Occipital lobe (tissue), 1 donor: ENCODE measurements at regions not wholly inside any gene's neighbourhood (a gene's known extent, or its start where the extent isn't known, plus 50 kb on each side); places are given as distances from the start of the nearest gene placed in this dataset.

Source experiments
- DNase-seq: peaks from one replicate; lab custom pipeline; 2025; lab: John Stamatoyannopoulos, UW

DNA sequence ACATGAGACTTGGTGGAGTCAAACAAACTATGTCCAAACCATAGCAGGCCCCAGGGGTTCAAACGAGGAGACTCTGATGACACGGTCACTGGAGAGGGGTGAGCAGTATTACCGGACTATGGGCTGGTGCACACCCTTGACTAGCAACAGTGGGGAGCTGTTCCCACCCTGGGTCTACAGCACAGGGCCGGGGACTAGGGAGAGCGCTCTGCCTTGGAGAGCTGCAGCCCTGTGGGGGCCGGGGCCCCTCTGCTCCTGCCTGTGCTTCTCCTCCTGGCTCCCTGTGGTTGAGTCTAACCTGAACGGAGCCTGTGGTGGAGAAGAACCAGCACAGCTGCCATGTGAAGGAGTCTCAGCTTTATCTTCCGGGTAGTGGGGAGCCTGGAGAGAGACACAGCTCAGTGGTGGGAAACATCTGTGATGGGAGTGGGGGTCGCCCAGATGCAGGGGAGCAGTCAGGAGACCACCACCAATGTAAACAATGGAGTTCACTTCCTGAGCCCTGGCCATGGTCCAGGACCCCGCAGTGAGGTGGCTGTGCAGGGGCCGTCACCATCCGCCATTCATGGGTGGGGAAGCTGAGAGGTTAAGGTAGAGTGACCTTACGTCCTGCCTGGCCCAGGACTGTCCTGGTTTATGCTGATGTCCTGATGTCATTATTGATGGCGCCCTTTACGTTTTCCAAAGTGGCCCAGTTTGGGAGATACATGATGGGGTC lies 195.7 kb upstream of the TWIST2 start:
- no peak for DNase-seq

DNA sequence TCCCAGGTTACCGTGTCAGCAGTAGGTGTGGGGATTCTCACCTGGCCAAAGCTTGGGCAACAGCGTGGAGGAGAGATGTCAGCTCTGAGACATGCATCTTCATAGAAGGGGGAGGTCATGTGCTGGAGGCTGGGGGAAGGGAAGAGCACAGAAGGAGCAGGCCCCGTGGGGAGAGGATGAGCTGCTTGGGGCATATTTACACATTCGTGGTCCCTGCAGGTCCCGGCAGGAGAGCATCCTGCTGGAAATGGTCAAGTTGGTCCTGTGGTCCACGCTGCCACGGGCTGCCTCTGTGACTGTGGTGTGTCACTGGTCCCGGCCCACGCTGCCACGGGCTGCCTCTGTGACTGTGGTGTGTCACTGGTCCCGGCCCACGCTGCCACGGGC lies 195.1 kb upstream of the TWIST2 start:
- DNase-seq: no peak

DNA sequence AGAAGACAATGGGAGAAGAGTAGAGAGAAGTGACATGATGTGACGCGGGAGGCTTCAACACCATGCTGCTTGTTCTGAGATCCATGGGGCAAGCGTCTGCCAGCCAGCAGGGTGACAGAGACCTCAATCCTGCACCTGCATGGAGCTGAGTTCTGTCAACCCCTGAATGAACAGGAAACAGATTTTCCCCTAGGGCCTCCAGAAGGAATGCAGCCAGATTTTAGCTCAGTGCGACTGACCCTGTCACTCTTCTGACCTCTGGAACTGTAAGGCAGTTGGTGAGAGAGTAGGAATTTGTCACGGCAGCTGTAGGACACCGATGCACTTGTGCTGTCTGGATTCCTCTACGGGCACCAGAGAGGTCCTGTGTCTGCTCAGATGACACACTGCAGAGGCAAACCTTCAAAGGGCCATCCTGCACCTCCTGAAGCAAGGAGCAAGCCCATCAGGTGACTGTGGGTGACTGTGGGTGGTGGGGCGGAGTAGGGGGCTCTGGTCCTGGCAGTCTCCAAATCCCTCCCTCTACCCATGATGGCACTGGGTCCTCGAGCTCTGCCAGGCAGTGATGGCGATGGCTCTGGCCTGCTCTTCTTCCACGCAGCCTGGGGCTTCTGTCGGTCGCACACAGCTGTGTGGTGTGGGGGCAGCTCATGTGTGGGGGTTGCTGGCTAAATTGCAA lies 194.3 kb upstream of the TWIST2 start:
- DNase-seq: no peak

DNA sequence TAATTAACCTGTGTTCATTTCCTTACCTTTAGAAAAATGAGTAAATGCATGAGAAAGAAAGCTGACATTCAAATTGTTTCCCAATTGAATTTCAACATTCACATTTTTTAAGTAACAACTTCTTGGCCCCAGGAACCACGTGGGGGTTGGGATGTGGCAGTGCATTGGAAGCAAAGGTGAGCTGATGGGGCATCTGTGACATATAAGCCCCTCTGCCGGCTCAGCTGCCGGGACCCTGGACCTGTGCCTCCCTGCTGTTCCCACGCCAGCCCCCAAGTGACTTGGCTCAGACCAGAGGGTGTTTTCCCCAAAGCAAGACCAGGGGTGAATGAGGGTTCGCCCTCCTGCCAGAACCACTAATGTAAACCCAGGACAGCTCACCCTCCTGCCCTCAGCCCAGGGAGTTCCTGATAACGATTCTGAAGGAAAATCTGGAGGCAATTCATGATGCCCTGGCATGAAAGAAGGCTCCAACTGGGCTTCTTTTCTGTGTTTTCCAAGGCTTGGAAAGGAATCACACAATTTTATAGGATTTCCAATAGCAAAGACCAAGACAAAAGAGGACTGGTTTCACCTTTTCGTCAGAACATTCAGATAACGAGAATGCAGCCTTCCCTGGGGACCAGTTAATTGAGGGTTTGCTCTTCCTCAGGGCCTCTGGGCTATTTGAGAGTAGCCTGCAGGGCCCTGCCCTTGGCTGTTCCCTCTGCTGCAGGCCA lies 193.2 kb upstream of the TWIST2 start:
- DNase-seq: no peak

DNA sequence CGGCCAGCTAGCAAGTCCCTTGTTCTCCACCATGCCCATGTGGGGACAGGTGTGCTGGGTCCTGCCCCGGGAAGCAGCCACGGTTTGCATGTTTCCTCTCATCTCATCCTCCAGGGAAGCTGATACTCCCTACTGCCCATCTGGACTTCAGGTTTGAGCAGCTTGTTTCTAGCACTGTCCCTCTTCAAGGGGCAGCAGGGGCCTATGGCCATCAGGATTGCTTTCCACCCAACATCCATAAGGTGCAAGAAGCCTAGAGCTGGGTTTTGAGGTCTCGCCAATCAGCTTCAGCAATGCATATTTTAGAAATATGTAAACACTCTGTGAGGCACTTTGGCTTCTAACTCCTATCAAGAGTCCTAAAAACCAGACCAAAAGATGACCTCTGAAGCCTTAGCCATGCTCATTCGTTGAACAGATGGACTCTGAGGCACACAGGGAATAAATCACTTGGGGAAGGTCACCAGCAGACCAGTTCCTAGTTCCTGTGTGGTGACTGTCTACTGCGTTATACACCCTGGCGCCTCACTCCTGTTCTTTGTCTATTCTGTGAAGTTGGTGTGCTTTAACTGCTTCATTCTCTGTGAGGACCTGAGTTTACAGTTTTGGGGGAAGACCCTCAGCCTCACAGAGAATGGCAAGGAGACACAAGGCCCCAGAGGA lies 192.6 kb upstream of the TWIST2 start:
- DNase-seq: no peak

DNA sequence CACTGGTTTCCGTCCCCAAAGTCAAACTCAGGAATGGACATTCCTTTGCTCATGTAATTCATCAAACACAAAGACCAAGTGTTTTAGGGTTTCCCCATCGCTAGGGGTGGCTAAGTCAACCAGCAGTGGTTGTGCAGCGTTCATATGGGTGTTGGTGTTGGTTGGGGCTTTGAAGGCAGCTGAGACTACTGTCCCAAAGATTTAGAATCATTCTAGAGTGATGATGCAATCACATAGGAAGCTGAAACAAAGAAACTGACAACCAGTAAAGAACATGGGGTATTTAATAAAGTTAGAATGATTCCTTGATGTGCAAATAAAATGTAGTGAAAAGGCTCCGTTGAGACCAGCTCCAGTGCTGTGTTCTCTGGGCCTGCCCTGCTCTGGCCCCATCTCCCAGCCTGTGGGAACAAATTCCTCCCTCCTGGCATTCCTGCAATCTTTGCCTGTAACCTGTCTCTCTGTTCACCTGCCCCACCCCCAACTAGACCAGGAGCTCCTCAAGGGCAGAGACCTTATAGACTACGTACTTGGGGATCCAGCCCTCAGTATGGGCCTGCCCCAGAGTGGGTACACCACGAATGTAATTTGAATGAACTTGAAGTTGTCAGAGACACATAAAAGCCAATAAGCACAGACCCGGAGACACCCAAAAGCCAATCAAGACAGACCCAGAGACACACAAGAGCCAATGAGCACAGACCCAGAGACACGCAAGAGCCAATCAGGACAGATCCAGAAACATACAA lies 191.7 kb upstream of the TWIST2 start:
- no peak for DNase-seq

DNA sequence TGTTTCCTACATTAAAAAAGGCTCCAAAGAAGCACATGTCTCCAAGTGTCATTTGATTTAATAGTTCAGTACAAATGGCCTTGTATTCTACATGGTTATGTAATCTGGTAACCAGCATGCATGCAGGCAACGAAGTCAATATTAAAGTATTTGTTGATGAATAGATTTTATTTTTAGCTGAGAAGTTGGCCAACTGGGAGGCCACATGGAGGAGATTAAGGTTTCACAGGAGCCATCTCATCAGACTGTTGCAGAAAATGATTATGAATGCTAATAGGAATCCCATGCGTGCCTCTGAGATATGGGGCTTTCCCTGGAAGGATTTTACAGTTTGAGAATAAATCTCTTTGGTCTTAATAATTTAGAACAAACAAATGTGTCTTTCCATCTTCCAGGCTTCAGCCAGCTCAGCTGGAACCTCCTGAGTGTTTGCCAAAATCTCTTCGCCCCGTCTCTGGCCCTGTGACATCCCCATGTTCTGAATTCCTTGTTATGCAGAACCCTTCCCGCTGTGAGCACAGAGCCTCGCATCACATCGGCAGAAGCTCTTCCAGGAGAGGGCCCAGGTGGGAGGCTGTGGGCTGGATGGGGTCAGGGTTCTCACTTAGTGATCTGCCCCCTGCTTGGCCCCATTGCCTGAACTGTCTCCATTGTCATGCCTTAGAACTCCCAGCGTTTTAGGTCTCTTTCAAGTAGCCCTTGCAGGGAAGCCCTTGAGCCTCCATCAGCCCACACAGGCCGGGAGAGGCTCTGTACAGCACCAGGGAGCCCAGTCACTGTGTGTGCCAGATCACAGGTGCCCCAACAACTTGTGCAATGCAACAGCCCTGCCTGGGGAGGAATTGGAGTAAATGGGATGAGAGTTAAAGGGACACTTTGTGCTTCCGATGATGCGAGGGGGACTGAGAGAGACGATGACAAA lies 190.5 kb upstream of the TWIST2 start:
- DNase-seq: no peak

DNA sequence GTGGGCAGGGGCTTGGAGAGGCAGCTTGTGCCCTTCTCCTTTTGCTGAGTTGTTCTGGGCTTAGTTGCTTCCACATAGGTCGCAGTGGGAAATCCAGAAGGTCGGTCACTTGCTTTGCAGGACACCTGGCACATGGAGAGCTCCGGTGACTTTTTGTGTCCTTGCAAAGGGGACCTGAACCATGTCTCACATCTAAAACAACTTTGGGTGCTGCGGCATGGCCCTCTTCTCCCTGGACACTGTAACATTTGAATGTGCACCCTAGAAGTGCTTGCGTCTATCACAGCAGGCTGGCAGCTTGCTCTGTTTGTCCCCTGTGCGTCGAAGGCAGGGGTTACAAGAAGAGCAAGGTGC lies 189.9 kb upstream of the TWIST2 start:
- DNase-seq: no peak

DNA sequence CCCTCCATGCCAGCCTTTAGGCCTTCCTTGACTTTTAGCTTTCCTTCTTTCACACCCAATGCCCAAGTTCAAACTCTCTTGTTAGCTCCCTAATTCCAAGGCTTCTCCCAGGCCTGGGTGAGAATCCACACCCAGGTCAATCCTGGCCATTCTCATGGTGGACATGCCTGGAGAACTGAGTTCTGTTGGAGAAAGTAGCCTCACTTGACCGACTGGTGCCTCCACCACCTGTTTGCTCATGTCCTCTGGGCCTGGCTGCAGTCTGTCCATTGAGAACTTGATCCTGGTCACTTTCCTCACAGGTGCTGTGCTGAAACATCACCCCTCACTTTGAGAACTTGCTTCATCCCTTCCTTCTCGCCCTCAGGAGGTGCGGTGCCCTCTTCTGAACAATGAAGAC lies 189.1 kb upstream of the TWIST2 start:
- no peak for DNase-seq

DNA sequence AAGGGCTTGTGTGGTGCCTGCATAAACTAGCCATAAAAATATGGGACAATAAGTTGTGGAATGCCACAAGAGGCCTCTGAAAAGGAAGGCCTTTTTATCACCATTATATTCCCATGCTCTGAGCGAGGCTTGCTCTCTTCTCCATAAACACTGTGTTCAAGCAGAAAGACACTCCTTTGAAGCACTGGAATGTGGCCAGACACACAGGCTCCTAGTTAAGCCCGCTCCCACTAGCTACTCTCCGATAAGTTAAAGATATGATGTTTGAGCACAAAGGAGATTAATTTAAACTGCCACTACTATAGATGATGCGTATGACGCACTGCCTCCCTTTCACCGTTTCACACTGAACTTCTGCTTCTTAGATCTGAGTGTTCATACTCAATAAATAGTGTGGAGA lies 188.7 kb upstream of the TWIST2 start:
- no peak for DNase-seq

DNA sequence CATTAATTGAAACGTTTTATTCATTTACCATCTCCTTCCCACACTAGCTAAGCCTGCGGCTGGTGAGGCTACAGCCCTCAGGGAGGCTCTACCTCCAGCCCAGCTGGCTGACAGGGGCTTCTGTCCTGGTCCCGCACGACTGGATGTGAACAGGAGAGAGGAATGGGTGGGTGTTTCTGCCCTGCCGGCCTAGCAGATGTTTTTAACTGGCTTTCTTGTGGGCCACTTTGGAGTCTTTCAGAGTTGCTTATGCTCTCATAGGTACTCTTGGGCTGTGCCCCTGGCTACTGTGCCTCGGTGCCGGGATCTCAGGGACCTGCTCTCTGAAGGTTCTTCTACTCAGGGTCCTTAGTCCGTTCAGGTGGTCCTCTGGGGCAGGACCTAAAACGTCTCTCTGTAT lies 184.3 kb upstream of the TWIST2 start:
- no peak for DNase-seq

DNA sequence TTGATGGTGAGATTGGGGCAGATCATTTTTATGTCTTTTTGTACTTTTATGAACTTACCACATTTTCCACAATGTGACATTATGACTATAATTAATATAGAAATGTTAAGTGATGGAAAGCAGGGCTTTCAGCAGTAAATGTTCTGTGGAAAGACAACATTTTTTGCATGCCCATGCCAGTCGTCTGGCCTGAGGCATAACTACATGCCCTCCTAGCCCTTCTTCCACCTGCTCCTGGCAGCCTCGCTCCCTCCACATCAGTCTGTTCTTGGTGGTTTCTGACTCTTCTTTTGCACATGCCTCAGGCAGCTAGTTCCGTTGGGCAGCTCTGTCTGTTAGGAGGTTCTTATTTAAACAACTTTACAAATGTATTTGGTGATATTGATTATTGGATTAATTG lies 182.0 kb upstream of the TWIST2 start:
- DNase-seq: no peak

DNA sequence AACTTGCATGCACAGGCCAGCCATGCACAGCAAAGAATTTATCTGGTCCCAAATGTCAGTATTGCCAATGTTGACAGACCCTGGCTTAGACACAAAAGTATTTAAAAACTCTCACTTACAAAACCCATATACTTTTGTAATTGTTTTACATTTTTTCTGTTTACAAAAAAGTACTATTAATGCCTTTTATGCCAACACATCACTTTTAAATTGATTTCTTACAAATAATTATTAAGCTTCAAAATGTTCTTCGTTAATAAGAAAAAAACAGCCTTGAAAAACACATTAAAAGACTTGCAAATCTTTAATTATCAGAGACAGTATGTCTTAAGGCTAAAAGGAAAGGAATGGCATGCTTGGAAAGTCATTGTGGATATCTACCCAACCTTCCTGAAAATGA lies 181.3 kb upstream of the TWIST2 start:
- no peak for DNase-seq

DNA sequence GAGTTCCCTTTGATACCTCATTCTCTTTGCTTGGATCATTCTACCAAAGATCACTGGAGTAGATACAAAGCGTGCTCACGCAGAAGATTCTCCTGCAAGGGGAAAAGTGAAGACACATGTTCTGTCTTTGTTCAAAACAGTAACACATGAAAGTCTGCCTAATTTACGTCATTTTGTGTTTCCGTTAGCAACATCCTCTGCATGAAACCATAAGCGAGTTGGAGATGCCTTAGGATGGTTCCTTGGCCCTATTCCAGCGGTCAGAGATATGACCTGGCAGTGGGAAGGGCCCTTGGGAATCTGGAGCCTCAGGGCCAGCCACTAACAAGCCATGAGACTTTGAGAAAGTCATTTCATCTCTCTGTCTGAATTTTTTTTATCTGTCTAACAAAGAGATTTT lies 180.9 kb upstream of the TWIST2 start:
- DNase-seq: no peak

DNA sequence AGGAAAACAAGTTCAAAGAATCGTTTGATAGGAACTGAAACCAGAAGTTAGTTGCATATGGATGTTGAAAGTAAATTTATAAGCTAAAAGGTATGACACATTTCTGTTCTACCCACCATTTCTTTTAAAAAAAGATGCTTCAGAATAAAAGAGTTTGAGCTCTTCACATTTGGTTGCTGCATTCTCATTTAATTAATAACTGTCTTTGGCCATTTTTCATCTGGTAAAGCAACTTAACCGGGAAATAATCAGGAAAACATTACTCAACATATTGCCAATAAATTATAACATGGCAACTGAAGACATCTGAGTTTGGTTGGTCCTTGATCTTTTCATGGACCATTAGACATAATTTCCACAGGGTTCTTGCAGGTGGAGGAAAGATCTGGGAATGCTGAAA lies 180.2 kb upstream of the TWIST2 start:
- no peak for DNase-seq

DNA sequence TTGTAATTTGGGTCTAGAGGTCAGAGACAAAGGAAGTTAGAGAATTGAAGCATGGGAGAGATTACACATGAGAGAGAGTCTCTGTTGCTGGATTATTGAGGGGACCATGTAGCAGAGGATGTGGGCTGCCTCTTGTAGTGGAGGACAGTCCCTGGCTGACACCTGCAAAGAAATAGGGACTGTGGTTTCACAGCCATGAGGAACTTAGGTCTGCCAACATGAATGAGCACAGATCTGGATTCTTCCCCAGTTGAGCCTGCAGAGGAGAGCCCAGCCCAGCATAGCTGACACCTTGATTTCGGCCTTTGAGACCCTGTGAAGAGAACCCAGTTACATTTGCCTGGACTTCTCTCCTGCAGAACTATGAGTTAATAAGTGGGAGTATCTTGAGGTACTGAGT lies 179.5 kb upstream of the TWIST2 start:
- no peak for DNase-seq

DNA sequence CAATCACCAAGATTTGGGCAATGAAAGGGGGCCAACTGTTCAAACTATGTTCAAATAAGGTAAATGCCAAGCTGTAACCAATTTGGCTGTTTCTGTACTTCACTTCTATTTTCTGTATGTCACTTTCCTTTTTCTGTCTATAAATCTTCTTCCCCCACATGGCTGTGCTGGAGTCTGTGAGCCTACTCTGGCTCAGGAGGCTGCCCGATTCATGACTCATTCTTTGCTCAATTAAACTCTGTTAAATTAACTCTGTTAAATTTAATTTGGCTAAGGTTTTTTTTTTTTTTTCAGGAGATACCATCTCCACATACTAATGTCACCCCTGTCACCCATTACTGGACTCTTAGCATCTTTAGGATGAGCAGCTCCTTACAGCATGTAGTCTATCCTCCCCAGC lies 178.8 kb upstream of the TWIST2 start:
- DNase-seq: no peak

DNA sequence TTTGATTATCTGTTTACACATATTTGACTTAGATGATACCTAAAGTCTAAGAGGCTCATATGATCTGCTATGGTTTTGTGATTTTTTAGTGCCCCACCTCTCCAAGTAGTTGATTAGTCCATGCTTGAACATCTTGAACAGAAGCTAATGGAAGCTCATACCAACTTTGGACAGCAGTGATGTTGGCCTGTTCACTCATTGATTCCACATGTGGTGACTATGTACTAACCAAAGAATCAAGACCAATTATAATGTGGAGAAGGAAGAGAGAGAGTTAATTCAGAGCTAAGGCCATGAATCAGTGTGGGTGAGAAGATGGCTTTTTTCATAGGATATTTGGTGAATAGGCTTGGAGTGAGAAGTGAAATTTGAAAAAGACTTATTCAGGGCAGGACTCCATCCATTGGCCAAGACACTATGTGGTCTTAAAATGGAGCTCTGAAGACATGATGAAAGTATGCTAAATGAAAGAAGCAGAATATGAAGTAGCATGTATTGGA lies 178.3 kb upstream of the TWIST2 start:
- no peak for DNase-seq

DNA sequence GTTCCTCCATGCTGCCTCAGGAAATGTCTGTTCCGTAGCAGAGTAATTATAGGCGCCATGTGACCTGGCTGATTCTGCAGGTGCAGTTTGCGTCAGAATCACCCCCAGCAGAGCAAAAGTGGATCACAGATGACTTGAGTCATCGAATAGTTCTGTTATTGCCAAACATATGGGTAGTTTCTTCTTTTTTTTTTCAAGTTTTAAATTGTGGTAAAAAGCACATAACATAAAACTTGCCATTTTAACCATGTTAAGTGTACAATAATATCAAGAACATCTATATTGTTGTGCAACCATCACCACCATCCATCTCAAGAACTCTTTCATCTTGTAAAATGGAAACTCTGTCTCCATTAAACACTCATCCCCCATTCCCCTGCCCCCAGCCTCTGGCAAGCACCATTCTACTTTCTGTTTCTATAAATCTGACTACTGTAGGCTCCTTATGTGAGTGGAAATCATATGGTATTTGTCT lies 177.7 kb upstream of the TWIST2 start:
- no peak for DNase-seq

DNA sequence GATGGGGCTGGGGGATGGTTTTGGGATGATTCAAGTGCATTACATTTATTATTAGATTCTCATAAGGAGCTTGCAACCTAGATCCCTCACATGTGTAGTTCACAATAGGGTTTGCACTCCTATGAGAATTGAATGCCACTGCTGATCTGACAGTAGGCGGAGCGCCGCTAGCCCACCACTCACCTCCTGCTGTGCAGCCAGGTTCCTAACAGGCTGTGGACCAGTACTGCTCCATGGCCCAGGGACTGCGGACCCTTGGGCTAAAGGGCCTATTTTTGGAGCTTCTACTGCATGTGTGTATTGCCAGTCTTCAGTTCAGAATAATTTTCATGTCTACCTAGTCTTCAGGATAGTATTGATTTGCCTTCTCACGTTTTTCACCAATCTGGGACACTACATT lies 165.3 kb upstream of the TWIST2 start:
- no peak for DNase-seq
